ENCODE measurements at regions not wholly inside any gene's neighbourhood (a gene's known extent, or its start where the extent isn't known, plus 50 kb on each side); places are given as distances from the start of the nearest gene placed in this dataset.

DNA sequence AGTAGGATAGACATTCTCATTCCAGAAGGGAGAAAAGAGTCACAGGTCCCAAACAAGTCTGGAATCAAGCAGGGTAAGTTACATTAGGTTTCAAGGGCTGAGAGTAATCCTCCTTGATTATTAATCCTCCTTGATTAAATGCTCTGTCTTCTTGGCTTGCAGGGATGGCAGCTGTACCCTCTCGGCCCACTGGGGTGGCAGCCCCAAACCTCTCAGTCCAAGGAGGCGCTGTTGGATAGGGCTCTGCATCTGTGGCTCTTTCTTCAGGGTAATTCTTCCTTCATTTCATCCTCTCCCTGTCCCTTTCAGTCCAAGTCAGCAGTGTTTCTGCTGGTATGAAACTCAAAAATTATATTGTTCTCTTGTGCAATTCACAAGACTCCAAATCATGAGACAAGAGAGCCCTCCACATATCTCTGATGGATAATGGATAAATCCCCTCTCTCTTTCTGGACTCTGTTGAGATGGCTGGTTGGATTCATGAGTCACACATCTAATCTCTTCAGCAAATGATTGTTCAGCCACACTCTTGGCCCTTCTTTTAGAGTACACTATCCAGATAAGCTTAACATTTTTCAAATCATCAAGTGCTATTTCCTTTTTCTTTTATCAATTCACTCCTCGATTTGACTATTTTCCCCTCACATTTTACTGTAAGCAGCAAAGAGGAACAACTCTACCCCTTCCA, 323.7 kb upstream of the HTR2A start:
- Mint-ChIP-seq H3K27me3 (ENCODE audit: insufficient read depth) (peaks cover 2% of the 10 kb centered on the region; the same call in 1 of the 2 replicates), H3K36me3 (ENCODE audit: low read depth) (peaks cover 3% of the 10 kb centered on the region; the same call in 1 of the 2 replicates), H3K27ac (no peak overlapping the region), H3K9me3 (no peaks in the 10 kb centered on the region; the same call in 1 of the 2 replicates), H3K4me3 (no peak overlapping the region), H3K4me1 (ENCODE audit: low read depth) (peaks cover 17% of the 10 kb centered on the region)
- DNase-seq, result no peak
- TF ChIP-seq, protein P1, sequence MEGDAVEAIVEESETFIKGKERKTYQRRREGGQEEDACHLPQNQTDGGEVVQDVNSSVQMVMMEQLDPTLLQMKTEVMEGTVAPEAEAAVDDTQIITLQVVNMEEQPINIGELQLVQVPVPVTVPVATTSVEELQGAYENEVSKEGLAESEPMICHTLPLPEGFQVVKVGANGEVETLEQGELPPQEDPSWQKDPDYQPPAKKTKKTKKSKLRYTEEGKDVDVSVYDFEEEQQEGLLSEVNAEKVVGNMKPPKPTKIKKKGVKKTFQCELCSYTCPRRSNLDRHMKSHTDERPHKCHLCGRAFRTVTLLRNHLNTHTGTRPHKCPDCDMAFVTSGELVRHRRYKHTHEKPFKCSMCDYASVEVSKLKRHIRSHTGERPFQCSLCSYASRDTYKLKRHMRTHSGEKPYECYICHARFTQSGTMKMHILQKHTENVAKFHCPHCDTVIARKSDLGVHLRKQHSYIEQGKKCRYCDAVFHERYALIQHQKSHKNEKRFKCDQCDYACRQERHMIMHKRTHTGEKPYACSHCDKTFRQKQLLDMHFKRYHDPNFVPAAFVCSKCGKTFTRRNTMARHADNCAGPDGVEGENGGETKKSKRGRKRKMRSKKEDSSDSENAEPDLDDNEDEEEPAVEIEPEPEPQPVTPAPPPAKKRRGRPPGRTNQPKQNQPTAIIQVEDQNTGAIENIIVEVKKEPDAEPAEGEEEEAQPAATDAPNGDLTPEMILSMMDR (IDR thresholded peaks at IDR 0.05), result no peak

DNA sequence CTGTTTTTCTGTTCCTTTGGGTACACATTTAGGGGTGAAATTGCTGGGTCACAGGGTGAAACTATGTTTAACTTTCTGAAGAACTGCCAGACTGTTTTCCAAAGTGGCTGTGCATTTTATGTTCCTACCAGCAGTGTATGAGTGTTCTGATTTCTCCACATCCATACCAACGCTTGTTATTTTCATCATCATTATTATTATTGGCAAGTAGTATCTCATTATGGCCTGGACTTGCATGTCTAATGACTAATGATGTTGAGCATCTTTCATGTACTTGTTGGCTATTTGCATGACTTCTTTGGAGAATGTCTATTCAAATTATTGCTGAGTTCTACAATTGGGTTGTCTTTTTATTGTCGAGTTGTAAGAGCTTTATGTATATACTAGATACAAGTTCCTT, 321.8 kb upstream of the HTR2A start:
- H3K9me3 Mint-ChIP-seq, result no peaks in the 10 kb centered on the region; the same call in 1 of the 2 replicates
- H3K4me3 Mint-ChIP-seq, result no peak overlapping the region
- no peak for DNase-seq
- no peak overlapping the region for H3K27ac Mint-ChIP-seq
- TF ChIP-seq, protein P1 (IDR thresholded peaks at IDR 0.05), result no peak
- no peaks in the 10 kb centered on the region for H3K36me3 Mint-ChIP-seq (ENCODE audit: low read depth)
- H3K4me1 Mint-ChIP-seq (ENCODE audit: low read depth), result peaks cover 26% of the 10 kb centered on the region
- peaks cover 2% of the 10 kb centered on the region; the same call in 1 of the 2 replicates for H3K27me3 Mint-ChIP-seq (ENCODE audit: insufficient read depth)

DNA sequence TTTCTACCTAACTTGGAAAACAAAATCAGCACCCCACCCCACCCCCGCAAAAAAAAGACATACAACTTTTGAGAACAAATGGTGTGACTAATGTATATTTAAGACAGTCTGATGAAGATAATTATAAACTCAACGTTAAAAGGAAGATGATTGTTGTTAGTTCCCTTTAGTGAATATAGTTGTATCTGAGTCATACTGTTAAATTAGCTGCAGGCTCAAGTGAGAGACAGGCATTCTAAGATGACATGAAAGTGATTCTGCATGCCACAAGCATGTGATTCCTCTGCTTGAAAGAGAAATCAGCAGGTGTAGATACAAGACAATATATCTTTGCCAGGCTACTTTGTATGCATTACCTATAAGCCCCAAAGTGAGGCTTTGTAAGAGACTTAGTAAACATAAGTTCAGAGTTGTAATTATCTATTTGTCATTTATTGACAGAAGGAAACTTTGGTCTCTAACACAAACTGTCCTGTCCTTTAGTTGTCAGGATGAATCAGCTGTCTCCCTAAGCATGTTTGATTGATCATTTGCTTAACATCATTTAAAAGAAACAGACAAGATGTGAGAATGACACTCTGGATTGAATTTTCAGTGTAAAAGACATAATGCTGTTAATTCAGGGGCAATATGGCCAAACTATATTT, 319.4 kb upstream of the HTR2A start:
- TF ChIP-seq, protein P1 (IDR thresholded peaks at IDR 0.05), result no peak
- no peaks in the 10 kb centered on the region; the same call in 1 of the 2 replicates for H3K36me3 Mint-ChIP-seq (ENCODE audit: low read depth)
- no peaks in the 10 kb centered on the region; the same call in 1 of the 2 replicates for H3K9me3 Mint-ChIP-seq
- H3K4me1 Mint-ChIP-seq (ENCODE audit: low read depth), result peaks cover 46% of the 10 kb centered on the region
- DNase-seq, result peak; percentile 54
- H3K27ac Mint-ChIP-seq, result peak overlapping the region; percentile 73; the same call in 1 of the 2 replicates
- peak overlapping the region; percentile 50 for H3K4me3 Mint-ChIP-seq
- peaks cover 2% of the 10 kb centered on the region; the same call in 1 of the 2 replicates for H3K27me3 Mint-ChIP-seq (ENCODE audit: insufficient read depth)

DNA sequence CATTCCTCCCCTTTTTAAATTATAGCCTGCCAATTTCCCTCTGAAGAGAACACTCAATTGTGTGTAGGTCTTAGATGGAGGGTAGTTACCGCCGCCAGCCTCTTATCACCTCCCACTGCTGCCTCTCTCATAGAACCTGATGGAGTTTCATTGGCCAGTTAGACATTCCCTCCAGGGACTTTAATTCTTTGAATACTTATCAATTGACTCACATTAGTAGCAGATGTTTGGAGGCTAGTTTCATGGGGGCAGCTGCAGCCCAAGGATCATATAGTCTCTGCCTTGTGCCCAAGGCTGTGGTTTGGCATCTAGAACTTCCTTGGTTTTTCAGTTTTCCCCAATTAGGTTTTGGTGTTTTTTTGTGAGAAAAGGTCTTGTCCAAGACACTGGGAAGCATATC, 318.9 kb upstream of the HTR2A start:
- Mint-ChIP-seq H3K36me3 (ENCODE audit: low read depth) (no peaks in the 10 kb centered on the region; the same call in 1 of the 2 replicates), H3K27me3 (ENCODE audit: insufficient read depth) (peaks cover 2% of the 10 kb centered on the region; the same call in 1 of the 2 replicates), H3K4me3 (peak overlapping the region; percentile 50), H3K4me1 (ENCODE audit: low read depth) (peaks cover 52% of the 10 kb centered on the region), H3K27ac (peak overlapping the region; percentile 73; the same call in 1 of the 2 replicates), H3K9me3 (no peaks in the 10 kb centered on the region; the same call in 1 of the 2 replicates)
- TF ChIP-seq, protein P1 (IDR thresholded peaks at IDR 0.05), result no peak
- peak; percentile 85 for DNase-seq

DNA sequence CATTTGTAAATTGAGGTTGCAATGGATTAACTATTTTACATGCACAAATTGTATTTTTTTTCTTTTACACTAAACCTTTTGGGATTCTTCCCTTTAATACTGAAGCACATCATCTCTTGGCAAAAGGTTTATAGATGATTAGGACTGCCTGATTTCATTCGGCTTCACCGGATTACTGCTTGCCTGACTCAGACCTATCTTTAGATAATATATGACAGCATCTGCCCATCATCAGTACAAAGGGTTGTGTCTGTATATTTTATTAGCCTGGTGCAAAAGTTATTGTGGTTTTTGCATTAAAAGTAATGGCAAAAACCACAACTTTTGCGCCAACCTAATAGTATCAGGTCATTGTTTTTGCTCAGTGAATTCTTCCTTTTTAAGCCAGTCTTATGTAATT, 316.2 kb upstream of the HTR2A start:
- no peaks in the 10 kb centered on the region; the same call in 1 of the 2 replicates for H3K36me3 Mint-ChIP-seq (ENCODE audit: low read depth)
- no peak overlapping the region for H3K27ac Mint-ChIP-seq
- H3K4me1 Mint-ChIP-seq (ENCODE audit: low read depth), result peaks cover 53% of the 10 kb centered on the region
- TF ChIP-seq, protein P1 (IDR thresholded peaks at IDR 0.05), result no peak
- H3K9me3 Mint-ChIP-seq, result no peaks in the 10 kb centered on the region
- peaks cover 2% of the 10 kb centered on the region; the same call in 1 of the 2 replicates for H3K27me3 Mint-ChIP-seq (ENCODE audit: insufficient read depth)
- no peak overlapping the region for H3K4me3 Mint-ChIP-seq
- no peak for DNase-seq
